OCI-LY1 (cell line): ENCODE measurements at regions not wholly inside any gene's neighbourhood (a gene's known extent, or its start where the extent isn't known, plus 50 kb on each side); places are given as distances from the start of the nearest gene placed in this dataset.

ENCODE experiments used
- H2AFZ ChIP-seq: fragments of 200-600 bp; sonication (generic), shearing (Covaris generic); 2 replicates; pipeline ENCODE4 v1.6.0; 2014; ENCODE audit warnings: antibody characterized with exemption, mild to moderate bottlenecking, low read length
- H3F3A ChIP-seq: fragments of 200-600 bp; sonication (generic), shearing (Covaris generic); 2 replicates; pipeline ENCODE4 v1.6.0; 2014; ENCODE audit warnings: mild to moderate bottlenecking, antibody characterized with exemption, low read length, moderate library complexity; ENCODE audit not compliant: insufficient read depth
- H3K27ac ChIP-seq: fragments of 200-600 bp; sonication (generic); 2 replicates; pipeline ENCODE4 v1.5.1; 2014; ENCODE audit warnings: low read length, mixed run types, mild to moderate bottlenecking, low read depth; ENCODE audit not compliant: poor library complexity, severe bottlenecking
- H3K27me3 ChIP-seq: fragments of 200-600 bp; sonication (generic); 2 replicates; pipeline ENCODE4 v1.6.0; 2014; ENCODE audit warnings: antibody characterized with exemption, mild to moderate bottlenecking, low read length, moderate library complexity; ENCODE audit not compliant: insufficient read depth
- H3K36me3 ChIP-seq: fragments of 200-600 bp; sonication (generic); 2 replicates; pipeline ENCODE4 v1.6.1; 2014; ENCODE audit warnings: mild to moderate bottlenecking, antibody characterized with exemption, low read length, moderate library complexity, mixed read lengths; ENCODE audit not compliant: insufficient read depth
- H3K4me1 ChIP-seq: fragments of 200-600 bp; sonication (generic); 2 replicates; pipeline ENCODE4 v1.5.1; 2014; ENCODE audit warnings: mild to moderate bottlenecking, low read length, moderate library complexity; ENCODE audit not compliant: insufficient read depth, severe bottlenecking
- H3K4me2 ChIP-seq: fragments of 200-600 bp; sonication (generic), shearing (Covaris generic); 2 replicates; pipeline ENCODE4 v1.6.1; 2014; ENCODE audit warnings: low read length
- H3K4me3 ChIP-seq: fragments of 200-600 bp; sonication (generic); 2 replicates; pipeline ENCODE4 v1.5.1; 2014; ENCODE audit warnings: low read length, low read depth, mild to moderate bottlenecking, mixed read lengths; ENCODE audit not compliant: poor library complexity, severe bottlenecking
- H3K79me2 ChIP-seq: fragments of 200-600 bp; shearing (Covaris generic); 2 replicates; pipeline ENCODE4 v1.6.1; 2016; ENCODE audit warnings: mixed run types, low read length, mixed read lengths; ENCODE audit not compliant: insufficient read depth
- H3K9ac ChIP-seq: fragments of 200-600 bp; sonication (generic), shearing (Covaris generic); 2 replicates; pipeline ENCODE4 v1.6.1; 2014; ENCODE audit warnings: mild to moderate bottlenecking, low read length, mixed read lengths
- H3K9me2 ChIP-seq: fragments of 200-600 bp; sonication (generic), shearing (Covaris generic); 2 replicates; pipeline ENCODE4 v1.6.1; 2014; ENCODE audit warnings: low read depth, mild to moderate bottlenecking, low read length, mixed read lengths
- H3K9me3 ChIP-seq: fragments of 200-600 bp; shearing (Covaris generic); 2 replicates; pipeline ENCODE4 v1.6.1; 2014; ENCODE audit warnings: low read length, mixed read lengths
- H4K20me1 ChIP-seq: fragments of 200-600 bp; sonication (generic), shearing (Covaris generic); 2 replicates; pipeline ENCODE4 v1.6.0; 2016; ENCODE audit warnings: mild to moderate bottlenecking, low read length; ENCODE audit not compliant: insufficient read depth
- CTCF ChIP-seq: fragments of 200-600 bp; sonication (generic), shearing (Covaris generic); IDR thresholded peaks from 2 replicates; pipeline ENCODE4 v1.5.1; 2017; ENCODE audit warnings: mild to moderate bottlenecking, antibody characterized with exemption, low read length, moderate library complexity, mixed read lengths
- EZH2 ChIP-seq: fragments of 200-600 bp; sonication (generic), shearing (Covaris generic); IDR thresholded peaks from 2 replicates; pipeline ENCODE4 v1.8.0; 2017; ENCODE audit warnings: borderline replicate concordance, mixed run types, mild to moderate bottlenecking, antibody characterized with exemption, low read length, moderate library complexity, mixed read lengths

- Histone ChIP-seq H3K4me3 (no peak overlapping the region), H3K36me3 (no peaks in the 10 kb centered on the region), H3K27ac (no peak overlapping the region), H2AFZ (no peak overlapping the region), H3K4me2 (no peak overlapping the region), H3K4me1 (peaks cover 6% of the 10 kb centered on the region), H3K79me2 (no peaks in the 10 kb centered on the region), H4K20me1 (no peaks in the 10 kb centered on the region), H3K9me2 (no peaks in the 10 kb centered on the region), H3F3A (no peaks in the 10 kb centered on the region), H3K27me3 (no peaks in the 10 kb centered on the region), H3K9ac (no peak overlapping the region), H3K9me3 (no peaks in the 10 kb centered on the region)
- TF ChIP-seq CTCF (no peak), EZH2 (no peak)
These were observed 276.6 kb downstream of the UACA start for GRCh38 chr15:70486451-70487386.

- no peak overlapping the region for H3K9ac ChIP-seq
- TF ChIP-seq CTCF: no peak
- TF ChIP-seq EZH2: no peak
These were observed 277.3 kb downstream of the UACA start for GRCh38 chr15:70486012-70486411.

GRCh38 chr15:70484993-70485392, 278.4 kb downstream of the UACA start:
- Histone ChIP-seq H3K36me3 (no peaks in the 10 kb centered on the region), H3K4me2 (no peak overlapping the region), H3K4me1 (no peaks in the 10 kb centered on the region)

More at GRCh38 chr15:70486012-70486411, 277.3 kb downstream of the UACA start:
- Histone ChIP-seq H3K27ac (no peak overlapping the region), H3K4me2 (no peak overlapping the region), H3F3A (no peaks in the 10 kb centered on the region), H3K27me3 (no peaks in the 10 kb centered on the region), H3K9me3 (no peaks in the 10 kb centered on the region), H3K4me3 (no peak overlapping the region), H4K20me1 (no peaks in the 10 kb centered on the region), H3K9me2 (no peaks in the 10 kb centered on the region), H2AFZ (no peak overlapping the region), H3K4me1 (no peaks in the 10 kb centered on the region), H3K36me3 (no peaks in the 10 kb centered on the region), H3K79me2 (no peaks in the 10 kb centered on the region)

More at GRCh38 chr15:70484993-70485392, 278.4 kb downstream of the UACA start:
- no peaks in the 10 kb centered on the region for H3K9me3 ChIP-seq
- no peaks in the 10 kb centered on the region for H4K20me1 ChIP-seq
- H3K9me2 ChIP-seq: no peaks in the 10 kb centered on the region
- no peaks in the 10 kb centered on the region for H3K79me2 ChIP-seq
- no peak overlapping the region for H3K4me3 ChIP-seq
- no peaks in the 10 kb centered on the region for H3K27me3 ChIP-seq
- TF ChIP-seq EZH2 (no peak), CTCF (no peak)
- H2AFZ ChIP-seq: no peak overlapping the region
- no peaks in the 10 kb centered on the region for H3F3A ChIP-seq
- H3K27ac ChIP-seq: no peak overlapping the region
- no peak overlapping the region for H3K9ac ChIP-seq
